ENCODE measurements at regions not wholly inside any gene's neighbourhood (a gene's known extent, or its start where the extent isn't known, plus 50 kb on each side); places are given as distances from the start of the nearest gene placed in this dataset.
"Not testable (repeated sequence)": the region's sequence is repeated elsewhere in the genome, so short reads cannot be mapped to it uniquely, and the experiment has no call there.

DNA sequence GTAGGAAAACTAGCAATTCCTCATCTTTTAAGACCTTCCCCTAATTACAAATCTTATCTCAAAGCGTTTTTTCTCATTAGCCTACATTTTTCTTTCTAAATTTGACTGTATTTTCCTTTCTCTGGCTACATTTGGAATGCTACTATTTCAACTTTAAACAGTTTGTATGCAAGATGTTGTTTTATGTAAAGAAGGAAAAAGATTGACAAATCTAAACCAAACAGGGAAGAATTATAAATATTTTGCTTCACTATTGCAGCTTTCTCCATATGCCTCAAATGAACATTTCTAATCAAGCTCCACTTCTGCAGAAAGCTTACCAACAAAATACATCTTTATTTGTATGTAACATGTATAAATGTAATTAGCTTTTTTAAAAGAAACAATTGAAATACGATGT lies 156.2 kb downstream of the MZT1 start:
- H3K9me3 ChIP-seq (ENCODE audit: insufficient read depth, low read depth, low read length) = no peaks in the 10 kb centered on the region
- H3K4me1 ChIP-seq (ENCODE audit: insufficient read depth, low read length) = peaks cover 5% of the 10 kb centered on the region; the same call in 1 of the 2 replicates
- H3K27ac ChIP-seq (ENCODE audit: low read length) = no peak overlapping the region
- H3K4me3 ChIP-seq (ENCODE audit: low read length) = no peak overlapping the region
- no peak overlapping the region for H3K9ac ChIP-seq (ENCODE audit: low read depth, low read length)
- H3K36me3 ChIP-seq (ENCODE audit: insufficient read depth, low read depth, low read length) = no peaks in the 10 kb centered on the region
- no peaks in the 10 kb centered on the region for H3K27me3 ChIP-seq (ENCODE audit: insufficient read depth, low read length)

DNA sequence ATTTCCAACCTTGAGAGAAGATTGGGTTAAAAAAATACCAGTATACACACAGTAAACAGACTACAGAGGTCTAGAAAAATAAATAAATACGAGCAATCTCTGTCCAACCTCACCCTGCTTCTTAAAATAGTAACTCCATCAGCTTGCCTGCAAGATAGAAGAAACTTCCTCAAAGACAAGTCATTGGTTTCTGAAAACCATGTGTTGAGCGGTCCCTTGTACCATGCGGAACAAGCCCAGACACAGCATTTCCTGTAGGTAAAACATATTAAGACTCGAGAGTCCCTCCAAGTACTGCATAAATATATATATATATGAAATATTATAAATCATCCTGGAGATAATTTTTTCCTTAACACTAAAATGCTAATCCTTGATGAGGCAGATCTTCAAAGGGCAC lies 157.4 kb downstream of the MZT1 start:
- Histone ChIP-seq H3K27ac (ENCODE audit: low read length) (no peak overlapping the region), H3K9me3 (ENCODE audit: insufficient read depth, low read depth, low read length) (no peaks in the 10 kb centered on the region), H3K27me3 (ENCODE audit: insufficient read depth, low read length) (no peaks in the 10 kb centered on the region), H3K4me3 (ENCODE audit: low read length) (no peak overlapping the region), H3K9ac (ENCODE audit: low read depth, low read length) (no peak overlapping the region), H3K36me3 (ENCODE audit: insufficient read depth, low read depth, low read length) (no peaks in the 10 kb centered on the region), H3K4me1 (ENCODE audit: insufficient read depth, low read length) (peaks cover 5% of the 10 kb centered on the region; the same call in 1 of the 2 replicates)

DNA sequence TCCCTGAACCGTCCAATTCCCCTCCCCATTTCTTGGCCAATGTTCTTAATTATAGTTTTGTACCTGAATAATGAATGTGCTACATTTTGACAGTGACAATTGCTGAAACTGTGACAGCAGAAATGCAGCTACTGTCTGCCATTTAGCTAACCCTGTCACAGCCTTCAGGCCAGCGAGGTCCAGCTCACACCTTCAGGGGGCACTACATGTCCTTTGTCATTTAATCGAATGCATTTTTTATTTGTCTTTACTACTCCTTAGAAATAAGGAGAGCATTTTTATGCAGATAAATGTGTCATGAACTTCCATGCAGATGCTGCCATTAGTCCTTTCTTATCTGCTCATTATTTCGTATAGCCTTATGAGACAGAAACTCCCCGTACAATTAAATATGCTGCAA lies 159.9 kb downstream of the MZT1 start:
- Histone ChIP-seq H3K9me3 (ENCODE audit: insufficient read depth, low read depth, low read length) (no peaks in the 10 kb centered on the region), H3K4me1 (ENCODE audit: insufficient read depth, low read length) (peaks cover 5% of the 10 kb centered on the region; the same call in 1 of the 2 replicates), H3K27me3 (ENCODE audit: insufficient read depth, low read length) (no peaks in the 10 kb centered on the region), H3K9ac (ENCODE audit: low read depth, low read length) (no peak overlapping the region), H3K4me3 (ENCODE audit: low read length) (no peak overlapping the region), H3K27ac (ENCODE audit: low read length) (no peak overlapping the region), H3K36me3 (ENCODE audit: insufficient read depth, low read depth, low read length) (no peaks in the 10 kb centered on the region)

DNA sequence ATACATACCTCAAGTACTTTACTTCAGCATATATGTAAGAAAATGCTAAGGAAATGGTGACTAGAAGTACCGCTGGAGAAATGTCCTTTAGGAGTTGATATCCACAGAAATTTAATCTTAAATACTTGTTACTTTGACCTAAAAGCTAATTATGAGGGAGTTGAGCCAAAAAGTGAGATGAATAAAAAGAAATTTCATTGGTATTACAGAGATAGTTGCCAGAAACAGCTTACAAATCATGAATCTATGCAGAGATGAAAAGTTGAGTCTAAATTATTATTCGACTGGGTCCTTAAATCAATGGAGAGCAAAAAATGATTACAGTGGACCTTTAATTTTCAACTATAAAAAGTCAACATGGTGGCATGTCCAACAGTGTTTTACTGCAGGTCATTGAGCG lies 160.9 kb downstream of the MZT1 start:
- H3K27me3 ChIP-seq (ENCODE audit: insufficient read depth, low read length) = no peaks in the 10 kb centered on the region

DNA sequence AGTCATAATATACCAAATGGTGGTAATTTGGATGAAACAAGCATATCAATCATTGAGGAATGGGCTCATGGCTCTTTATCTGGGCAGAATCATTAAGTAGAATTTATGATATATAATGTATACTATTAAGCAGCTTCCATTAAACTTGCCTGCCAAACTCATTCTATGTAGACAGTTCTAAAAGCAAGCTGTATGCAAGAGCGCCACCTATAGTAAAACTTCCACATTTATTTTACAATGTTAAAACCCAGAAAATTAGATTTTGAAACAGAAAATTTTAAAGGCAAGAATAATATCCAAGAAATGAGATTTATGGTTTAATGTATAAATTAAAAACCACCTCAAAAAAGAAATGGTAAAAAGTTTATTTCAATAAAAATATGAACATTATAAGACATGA lies 161.5 kb downstream of the MZT1 start:
- no peaks in the 10 kb centered on the region for H3K36me3 ChIP-seq (ENCODE audit: insufficient read depth, low read depth, low read length)
- no peak overlapping the region for H3K27ac ChIP-seq (ENCODE audit: low read length)
- H3K4me3 ChIP-seq (ENCODE audit: low read length) = no peak overlapping the region
- no peaks in the 10 kb centered on the region for H3K9me3 ChIP-seq (ENCODE audit: insufficient read depth, low read depth, low read length)
- no peaks in the 10 kb centered on the region for H3K27me3 ChIP-seq (ENCODE audit: insufficient read depth, low read length)
- H3K9ac ChIP-seq (ENCODE audit: low read depth, low read length) = no peak overlapping the region
- H3K4me1 ChIP-seq (ENCODE audit: insufficient read depth, low read length) = peaks cover 5% of the 10 kb centered on the region; the same call in 1 of the 2 replicates

More for the DNA sequence above, 160.9 kb downstream of the MZT1 start:
- Histone ChIP-seq H3K4me3 (ENCODE audit: low read length) (no peak overlapping the region), H3K4me1 (ENCODE audit: insufficient read depth, low read length) (peaks cover 5% of the 10 kb centered on the region; the same call in 1 of the 2 replicates), H3K9me3 (ENCODE audit: insufficient read depth, low read depth, low read length) (no peaks in the 10 kb centered on the region), H3K27ac (ENCODE audit: low read length) (no peak overlapping the region), H3K36me3 (ENCODE audit: insufficient read depth, low read depth, low read length) (no peaks in the 10 kb centered on the region), H3K9ac (ENCODE audit: low read depth, low read length) (no peak overlapping the region)

DNA sequence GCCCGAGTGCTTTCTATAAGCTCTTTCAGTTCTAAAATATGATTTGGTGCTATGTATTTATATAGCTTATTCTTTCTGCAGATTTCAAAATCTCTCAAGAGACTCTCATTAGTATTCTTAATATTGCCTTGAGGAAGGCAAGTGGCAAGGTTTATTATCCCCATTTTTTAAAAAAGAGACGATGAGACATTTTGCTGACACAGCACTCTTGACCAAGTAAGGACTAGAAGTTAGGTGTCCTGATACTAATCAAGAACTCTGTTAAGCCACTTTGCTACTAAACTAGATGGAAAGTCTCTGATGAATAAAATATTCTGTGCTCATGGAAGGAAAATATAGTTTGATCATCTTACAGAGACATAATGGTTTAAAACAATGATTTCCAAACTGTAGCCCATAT lies 164.7 kb downstream of the MZT1 start:
- Histone ChIP-seq H3K27ac (ENCODE audit: low read length) (no peak overlapping the region), H3K9ac (ENCODE audit: low read depth, low read length) (no peak overlapping the region), H3K27me3 (ENCODE audit: insufficient read depth, low read length) (no peaks in the 10 kb centered on the region), H3K4me1 (ENCODE audit: insufficient read depth, low read length) (peaks cover under 1% of the 10 kb centered on the region; the same call in 1 of the 2 replicates), H3K4me3 (ENCODE audit: low read length) (no peak overlapping the region), H3K9me3 (ENCODE audit: insufficient read depth, low read depth, low read length) (no peaks in the 10 kb centered on the region), H3K36me3 (ENCODE audit: insufficient read depth, low read depth, low read length) (no peaks in the 10 kb centered on the region)

DNA sequence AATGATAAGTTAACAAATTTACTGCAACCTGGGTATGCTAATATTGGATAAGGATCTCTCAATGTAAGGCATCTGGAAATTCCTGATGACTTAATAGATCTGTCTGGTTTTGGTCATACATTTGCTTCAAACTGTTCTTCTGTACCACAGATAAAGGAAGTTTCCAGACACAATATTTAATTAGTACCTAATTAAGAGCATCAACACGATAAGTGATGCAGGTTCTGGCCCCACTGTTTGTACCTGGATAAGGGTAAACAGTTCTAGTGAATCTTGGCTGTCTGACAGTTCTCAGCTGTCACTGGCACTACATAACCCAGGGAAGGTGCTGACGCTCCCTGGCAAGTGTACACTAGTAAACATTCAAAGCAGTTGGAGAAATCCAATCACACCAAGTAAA lies 165.6 kb downstream of the MZT1 start:
- no peak overlapping the region for H3K9ac ChIP-seq (ENCODE audit: low read depth, low read length)
- no peaks in the 10 kb centered on the region for H3K27me3 ChIP-seq (ENCODE audit: insufficient read depth, low read length)
- H3K27ac ChIP-seq (ENCODE audit: low read length) = no peak overlapping the region
- no peaks in the 10 kb centered on the region for H3K36me3 ChIP-seq (ENCODE audit: insufficient read depth, low read depth, low read length)
- H3K9me3 ChIP-seq (ENCODE audit: insufficient read depth, low read depth, low read length) = no peaks in the 10 kb centered on the region
- no peaks in the 10 kb centered on the region for H3K4me1 ChIP-seq (ENCODE audit: insufficient read depth, low read length)
- H3K4me3 ChIP-seq (ENCODE audit: low read length) = no peak overlapping the region

DNA sequence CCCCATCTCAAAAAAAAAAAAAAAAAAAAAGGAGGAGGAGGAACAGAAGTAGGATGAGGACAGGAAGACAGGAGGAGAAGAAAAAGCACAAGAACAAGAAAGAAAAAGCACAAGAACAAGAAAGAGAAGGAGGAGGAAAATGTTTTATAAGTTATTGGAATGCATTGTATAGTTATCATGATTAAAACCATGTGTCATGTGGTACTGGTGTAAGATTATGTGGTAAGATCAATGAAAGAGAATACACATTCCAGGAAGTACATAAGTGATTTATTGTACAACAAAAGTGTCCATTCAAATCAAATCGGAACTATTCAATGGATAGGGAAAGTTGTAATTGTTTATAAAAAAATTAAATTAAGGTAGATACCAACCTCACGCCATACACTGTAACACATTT lies 167.7 kb downstream of the MZT1 start:
- Histone ChIP-seq H3K9ac (ENCODE audit: low read depth, low read length) (no peak overlapping the region), H3K27ac (ENCODE audit: low read length) (no peak overlapping the region), H3K9me3 (ENCODE audit: insufficient read depth, low read depth, low read length) (no peaks in the 10 kb centered on the region), H3K4me3 (ENCODE audit: low read length) (no peak overlapping the region), H3K4me1 (ENCODE audit: insufficient read depth, low read length) (no peaks in the 10 kb centered on the region), H3K27me3 (ENCODE audit: insufficient read depth, low read length) (no peaks in the 10 kb centered on the region), H3K36me3 (ENCODE audit: insufficient read depth, low read depth, low read length) (no peaks in the 10 kb centered on the region)

DNA sequence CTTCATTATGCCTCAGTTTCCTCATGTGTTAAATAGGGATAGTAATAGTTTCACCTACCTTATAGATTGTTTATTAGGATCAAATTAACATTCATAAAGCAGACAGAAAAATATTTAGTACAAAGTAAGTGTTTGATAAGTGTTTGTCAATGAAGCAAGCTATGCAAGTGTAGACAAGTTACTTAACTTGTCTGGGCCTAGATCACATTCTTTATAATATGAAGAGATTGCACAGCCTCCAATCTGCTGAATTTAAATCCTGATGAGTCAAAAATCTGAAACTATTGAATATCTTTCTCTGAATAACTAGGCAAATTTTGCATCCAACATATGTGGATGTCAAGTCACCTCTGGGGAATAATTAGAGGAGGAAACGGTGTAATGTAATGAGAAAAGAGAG lies 170.5 kb downstream of the MZT1 start:
- Histone ChIP-seq H3K27me3 (ENCODE audit: insufficient read depth, low read length) (no peaks in the 10 kb centered on the region), H3K27ac (ENCODE audit: low read length) (no peak overlapping the region), H3K4me1 (ENCODE audit: insufficient read depth, low read length) (no peaks in the 10 kb centered on the region), H3K4me3 (ENCODE audit: low read length) (no peak overlapping the region), H3K9me3 (ENCODE audit: insufficient read depth, low read depth, low read length) (no peaks in the 10 kb centered on the region), H3K9ac (ENCODE audit: low read depth, low read length) (no peak overlapping the region), H3K36me3 (ENCODE audit: insufficient read depth, low read depth, low read length) (no peaks in the 10 kb centered on the region)

DNA sequence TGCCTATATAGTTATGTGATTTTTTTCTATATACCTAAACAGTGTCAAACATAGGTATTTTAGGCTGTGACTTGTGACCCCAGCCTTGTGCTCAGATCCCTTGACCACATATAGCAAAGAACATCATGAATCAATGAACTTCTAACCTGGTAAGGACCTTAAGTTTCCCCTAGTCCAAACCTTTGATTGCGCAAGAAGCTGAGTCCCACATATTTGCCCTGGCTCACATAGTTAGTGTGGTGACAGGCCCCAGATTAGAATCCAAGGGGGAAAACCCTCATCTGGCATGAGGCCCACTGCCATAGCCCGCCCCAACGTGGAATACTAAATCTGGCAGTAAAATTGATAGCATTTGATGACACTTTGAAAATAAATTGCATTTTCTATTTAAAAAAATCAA lies 171.8 kb downstream of the MZT1 start:
- H3K4me1 ChIP-seq (ENCODE audit: insufficient read depth, low read length) = no peaks in the 10 kb centered on the region
- no peak overlapping the region for H3K9ac ChIP-seq (ENCODE audit: low read depth, low read length)
- H3K9me3 ChIP-seq (ENCODE audit: insufficient read depth, low read depth, low read length) = no peaks in the 10 kb centered on the region
- H3K27me3 ChIP-seq (ENCODE audit: insufficient read depth, low read length) = no peaks in the 10 kb centered on the region
- no peaks in the 10 kb centered on the region for H3K36me3 ChIP-seq (ENCODE audit: insufficient read depth, low read depth, low read length)
- no peak overlapping the region for H3K4me3 ChIP-seq (ENCODE audit: low read length)
- H3K27ac ChIP-seq (ENCODE audit: low read length) = no peak overlapping the region

DNA sequence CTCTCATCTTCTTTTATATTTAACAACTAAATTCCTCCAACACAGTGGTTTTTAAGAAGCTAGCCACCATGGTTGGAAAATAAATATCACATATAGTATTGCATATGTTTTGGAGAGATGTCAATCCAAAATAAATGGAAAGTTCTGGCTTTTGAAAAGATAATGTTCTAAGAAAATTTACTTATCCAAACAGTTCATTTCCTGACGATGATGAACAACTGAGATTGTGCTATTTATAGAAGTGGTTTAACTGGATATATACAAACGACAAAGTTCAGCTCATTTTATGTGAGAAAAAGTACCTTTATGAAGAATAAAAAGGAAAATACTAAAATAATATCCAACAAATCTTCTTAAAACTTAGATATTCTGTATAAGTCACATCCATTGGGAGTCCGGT lies 174.7 kb downstream of the MZT1 start:
- Histone ChIP-seq H3K9ac (ENCODE audit: low read depth, low read length) (no peak overlapping the region), H3K4me3 (ENCODE audit: low read length) (no peak overlapping the region), H3K27ac (ENCODE audit: low read length) (no peak overlapping the region), H3K27me3 (ENCODE audit: insufficient read depth, low read length) (no peaks in the 10 kb centered on the region), H3K9me3 (ENCODE audit: insufficient read depth, low read depth, low read length) (no peaks in the 10 kb centered on the region), H3K36me3 (ENCODE audit: insufficient read depth, low read depth, low read length) (no peaks in the 10 kb centered on the region), H3K4me1 (ENCODE audit: insufficient read depth, low read length) (no peaks in the 10 kb centered on the region)

DNA sequence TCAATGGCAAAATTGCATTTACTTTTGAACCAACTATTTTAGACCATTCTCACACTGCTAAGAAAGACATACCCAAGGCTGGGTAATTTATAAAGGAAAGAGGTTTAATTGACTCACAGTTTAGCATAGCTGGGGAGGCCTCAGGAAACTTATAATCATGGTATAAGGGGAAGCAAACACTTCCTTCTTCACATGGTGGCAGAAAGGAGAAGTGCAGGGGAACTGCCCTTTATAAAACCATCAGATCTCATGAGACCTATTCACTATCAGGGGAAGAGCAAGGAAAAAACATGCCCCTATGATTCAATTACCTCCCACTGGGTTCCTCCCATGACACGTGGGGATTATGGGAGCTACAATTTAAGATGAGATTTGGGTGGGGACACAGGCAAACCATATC lies 181.5 kb downstream of the MZT1 start:
- H3K4me3 ChIP-seq (ENCODE audit: low read length); H3K36me3 ChIP-seq (ENCODE audit: insufficient read depth, low read depth, low read length); H3K9ac ChIP-seq (ENCODE audit: low read depth, low read length); H3K9me3 ChIP-seq (ENCODE audit: insufficient read depth, low read depth, low read length); H3K4me1 ChIP-seq (ENCODE audit: insufficient read depth, low read length); H3K27ac ChIP-seq (ENCODE audit: low read length): not testable (repeated sequence)
- peaks cover 24% of the 10 kb centered on the region; the same call in 1 of the 2 replicates for H3K27me3 ChIP-seq (ENCODE audit: insufficient read depth, low read length)
